Mesenchymal stem cell (in vitro differentiated cells and primary cell): ENCODE measurements at regions not wholly inside any gene's neighbourhood (a gene's known extent, or its start where the extent isn't known, plus 50 kb on each side); places are given as distances from the start of the nearest gene placed in this dataset.
"Not testable (repeated sequence)": the region's sequence is repeated elsewhere in the genome, so short reads cannot be mapped to it uniquely, and the experiment has no call there.

Experiments
- DNase-seq: peaks from one replicate; pipeline ENCODE4 v3.0.0-alpha.2; 2013
- H2AFZ ChIP-seq: one replicate; pipeline ENCODE4 v1.6.1; 2013; ENCODE audit warnings: low read depth, mild to moderate bottlenecking, control low read depth, inconsistent platforms, low read length, moderate library complexity
- H2AK5ac ChIP-seq: 2 replicates; pipeline ENCODE4 v1.6.1; 2013; ENCODE audit warnings: low read length, moderate library complexity, mild to moderate bottlenecking, inconsistent platforms; ENCODE audit not compliant: severe bottlenecking
- H2BK120ac ChIP-seq: one replicate; pipeline ENCODE4 v1.6.1; 2013; ENCODE audit warnings: low read depth, mild to moderate bottlenecking, inconsistent platforms, low read length, moderate library complexity
- H2BK12ac ChIP-seq, 2 experiments: one replicate each; pipeline ENCODE4 v1.6.1; 2013; ENCODE audit warnings: inconsistent platforms in 2 of 2, low read length in 2 of 2, mild to moderate bottlenecking in 2 of 2, moderate library complexity in 2 of 2, control low read depth in 1 of 2
- H2BK15ac ChIP-seq: one replicate; pipeline ENCODE4 v1.6.1; 2013; ENCODE audit warnings: mild to moderate bottlenecking, low read depth, inconsistent platforms; ENCODE audit not compliant: poor library complexity, severe bottlenecking
- H2BK5ac ChIP-seq: 2 replicates; pipeline ENCODE4 v1.6.1; 2013; ENCODE audit warnings: low read depth, mild to moderate bottlenecking, low read length, control low read depth, inconsistent platforms; ENCODE audit not compliant: poor library complexity, severe bottlenecking
- H3K14ac ChIP-seq, 2 experiments: one replicate each; pipeline ENCODE4 v1.6.1; 2013; ENCODE audit warnings: inconsistent platforms in 2 of 2, low read length in 2 of 2, control low read depth in 1 of 2, mild to moderate bottlenecking in 1 of 2, moderate library complexity in 1 of 2
- H3K18ac ChIP-seq, 2 experiments: one replicate each; pipeline ENCODE4 v1.6.1; 2013; ENCODE audit warnings: inconsistent platforms in 2 of 2, low read length in 2 of 2, control low read depth in 1 of 2, low read depth in 1 of 2, mild to moderate bottlenecking in 1 of 2
- H3K23ac ChIP-seq, 2 experiments: one replicate each; pipeline ENCODE4 v1.6.1; 2013; ENCODE audit warnings: inconsistent platforms in 2 of 2, low read length in 2 of 2, mild to moderate bottlenecking in 2 of 2, moderate library complexity in 2 of 2, control low read depth in 1 of 2
- H3K27ac ChIP-seq: 2 replicates; pipeline ENCODE4 v1.5.1; 2013; ENCODE audit warnings: mild to moderate bottlenecking, moderate library complexity, low read length, control low read depth, inconsistent platforms; ENCODE audit not compliant: poor library complexity, severe bottlenecking
- H3K27me3 ChIP-seq, 2 experiments: 2 replicates each; pipeline versions ENCODE4 v1.6.1 to v1.7.0; 2013; ENCODE audit warnings: low read length in 2 of 2, mild to moderate bottlenecking in 2 of 2, moderate library complexity in 2 of 2, control low read depth in 1 of 2, inconsistent platforms in 1 of 2; ENCODE audit not compliant: control insufficient read depth in 1 of 2, insufficient read depth in 1 of 2
- H3K36me3 ChIP-seq, 2 experiments: 2 replicates each; pipeline versions ENCODE4 v1.6.1 to v1.7.0; 2013; ENCODE audit warnings: low read length in 2 of 2, control low read depth in 1 of 2, inconsistent platforms in 1 of 2, low read depth in 1 of 2, mild to moderate bottlenecking in 1 of 2; ENCODE audit not compliant: insufficient read depth in 2 of 2, control insufficient read depth in 1 of 2
- H3K4ac ChIP-seq, 2 experiments: one replicate each; pipeline ENCODE4 v1.6.1; 2013; ENCODE audit warnings: inconsistent platforms in 2 of 2, low read length in 2 of 2, mild to moderate bottlenecking in 2 of 2, moderate library complexity in 2 of 2, control low read depth in 1 of 2, low read depth in 1 of 2
- H3K4me1 ChIP-seq: 2 replicates; pipeline ENCODE4 v1.6.1; 2013; ENCODE audit warnings: low read depth, low read length, control low read depth; ENCODE audit not compliant: control insufficient read depth, insufficient read depth
- H3K4me2 ChIP-seq: 2 replicates; pipeline ENCODE4 v1.6.1; 2013; ENCODE audit warnings: low read length, mild to moderate bottlenecking, inconsistent platforms; ENCODE audit not compliant: poor library complexity, severe bottlenecking
- H3K4me3 ChIP-seq, 2 experiments: 2 replicates each; pipeline versions ENCODE4 v1.5.1 to v1.7.0; 2013; ENCODE audit warnings: low read length in 2 of 2, mild to moderate bottlenecking in 2 of 2, control low read depth in 1 of 2, low read depth in 1 of 2; ENCODE audit not compliant: insufficient read depth in 1 of 2
- H3K79me1 ChIP-seq: replicated peaks from 2 replicates; pipeline ENCODE4 v1.6.1; 2013; ENCODE audit warnings: mild to moderate bottlenecking, control low read depth, low read length, inconsistent platforms; ENCODE audit not compliant: poor library complexity, severe bottlenecking
- H3K9ac ChIP-seq: 2 replicates; pipeline ENCODE4 v1.7.0; 2013; ENCODE audit warnings: mild to moderate bottlenecking, low read length, moderate library complexity
- H3K9me3 ChIP-seq: 2 replicates; pipeline ENCODE4 v1.7.0; 2013; ENCODE audit warnings: mild to moderate bottlenecking, low read length; ENCODE audit not compliant: control insufficient read depth
- H4K8ac ChIP-seq: one replicate; pipeline ENCODE4 v1.6.1; 2013; ENCODE audit warnings: inconsistent platforms, mild to moderate bottlenecking, low read length, moderate library complexity
- H4K91ac ChIP-seq: one replicate; pipeline ENCODE4 v1.6.1; 2013; ENCODE audit warnings: mild to moderate bottlenecking, low read length, inconsistent platforms
- WGBS: methylation state at CpG from one replicate; pipeline ENCODE4 v1.1.7; 2013; ENCODE audit warnings: mixed read lengths; 5-methylcytosine and 5-hydroxymethylcytosine counted together

- not testable (repeated sequence) for H3K4ac ChIP-seq, H3K27ac ChIP-seq, H4K8ac ChIP-seq, H3K79me1 ChIP-seq, H3K4me1 ChIP-seq, DNase-seq, H2AFZ ChIP-seq, H3K36me3 ChIP-seq, H4K91ac ChIP-seq, H3K18ac ChIP-seq, H2BK120ac ChIP-seq, H2BK5ac ChIP-seq, H2AK5ac ChIP-seq, H3K27me3 ChIP-seq, H3K23ac ChIP-seq, H3K14ac ChIP-seq, H2BK12ac ChIP-seq, H3K9ac ChIP-seq, H2BK15ac ChIP-seq, H3K4me3 ChIP-seq, H3K4me2 ChIP-seq
- H3K9me3 ChIP-seq: peaks cover 10% of the 10 kb centered on the region
- 77% methylated on average over 5 of the region's 5 CpGs for WGBS
Measured at GRCh38 chrX:108903831-108904230, 167.5 kb upstream of the IRS4 start.

DNA sequence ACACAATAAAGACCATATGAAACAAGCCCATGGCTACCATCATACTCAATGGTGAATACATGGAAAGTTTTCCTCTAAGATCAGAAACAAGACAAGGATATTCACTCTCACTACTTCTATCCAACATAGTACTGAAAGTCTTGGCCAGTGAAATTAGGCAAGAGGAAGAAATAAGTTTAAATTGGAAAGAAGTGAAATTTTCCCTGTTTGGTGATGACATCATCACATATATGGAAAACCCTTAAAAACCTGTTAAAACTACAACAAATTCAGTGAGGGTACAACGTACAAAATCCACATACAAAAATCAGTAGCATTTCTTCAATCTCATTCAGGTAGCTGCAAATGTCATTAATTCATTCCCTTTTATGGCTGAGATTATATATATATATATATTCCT lies 164.0 kb upstream of the IRS4 start:
- no peak overlapping the region for H4K8ac ChIP-seq
- no peak overlapping the region for H3K14ac ChIP-seq
- no peak overlapping the region for H3K4me3 ChIP-seq
- H2BK15ac ChIP-seq: no peak overlapping the region
- no peak overlapping the region for H4K91ac ChIP-seq
- no peak overlapping the region for H3K18ac ChIP-seq
- no CpG with 5 or more reads among the region's 1 CpG for WGBS
- no peak overlapping the region for H3K27ac ChIP-seq
- no peak overlapping the region for H3K23ac ChIP-seq
- H2BK5ac ChIP-seq: no peak overlapping the region
- no peak overlapping the region for H3K4ac ChIP-seq
- H2AFZ ChIP-seq: no peak overlapping the region
- no peak overlapping the region for H3K4me2 ChIP-seq
- no peak overlapping the region for H2BK12ac ChIP-seq
- no peak overlapping the region for H3K9ac ChIP-seq
- H3K27me3 ChIP-seq: no peaks in the 10 kb centered on the region
- H3K79me1 ChIP-seq: no peaks in the 10 kb centered on the region
- no peaks in the 10 kb centered on the region for H3K36me3 ChIP-seq
- no peak for DNase-seq
- peaks cover 24% of the 10 kb centered on the region for H3K9me3 ChIP-seq
- H3K4me1 ChIP-seq: no peaks in the 10 kb centered on the region
- H2AK5ac ChIP-seq: no peak overlapping the region
- H2BK120ac ChIP-seq: no peak overlapping the region

GRCh38 chrX:108896349-108896748 lies 160.0 kb upstream of the IRS4 start:
- H3K27me3 ChIP-seq, H2AK5ac ChIP-seq, H2BK12ac ChIP-seq, H4K91ac ChIP-seq, H3K36me3 ChIP-seq, DNase-seq, H3K4me1 ChIP-seq, H3K27ac ChIP-seq, H3K4ac ChIP-seq, H2BK5ac ChIP-seq, H3K4me3 ChIP-seq, H4K8ac ChIP-seq, H2BK120ac ChIP-seq, H3K18ac ChIP-seq, H3K23ac ChIP-seq, H2AFZ ChIP-seq, H3K14ac ChIP-seq, H3K79me1 ChIP-seq, H3K4me2 ChIP-seq, H2BK15ac ChIP-seq, H3K9ac ChIP-seq: not testable (repeated sequence)
- H3K9me3 ChIP-seq: peaks cover 42% of the 10 kb centered on the region

- H3K18ac ChIP-seq: no peak overlapping the region
- H3K23ac ChIP-seq: no peak overlapping the region
- H4K8ac ChIP-seq: no peak overlapping the region
- H2BK5ac ChIP-seq: no peak overlapping the region
- H2BK15ac ChIP-seq: no peak overlapping the region
- H3K79me1 ChIP-seq: no peaks in the 10 kb centered on the region
- H3K4me3 ChIP-seq: no peak overlapping the region
- no peaks in the 10 kb centered on the region for H3K4me1 ChIP-seq
- H2AFZ ChIP-seq: no peak overlapping the region
- H4K91ac ChIP-seq: no peak overlapping the region
- no peaks in the 10 kb centered on the region for H3K36me3 ChIP-seq
- H3K9ac ChIP-seq: no peak overlapping the region
- H3K9me3 ChIP-seq: peaks cover 25% of the 10 kb centered on the region
- H2BK120ac ChIP-seq: no peak overlapping the region
- H3K14ac ChIP-seq: no peak overlapping the region
- no peak for DNase-seq
- no peak overlapping the region for H2BK12ac ChIP-seq
- no peak overlapping the region for H3K4ac ChIP-seq
- H2AK5ac ChIP-seq: no peak overlapping the region
- H3K27ac ChIP-seq: no peak overlapping the region
- H3K27me3 ChIP-seq: no peaks in the 10 kb centered on the region
- H3K4me2 ChIP-seq: no peak overlapping the region
Measured at GRCh38 chrX:108892501-108892900, 156.1 kb upstream of the IRS4 start.
